ENCODE measurements at regions not wholly inside any gene's neighbourhood (a gene's known extent, or its start where the extent isn't known, plus 50 kb on each side); places are given as distances from the start of the nearest gene placed in this dataset.

GRCh38 chr3:153892126-153892525, 229.1 kb upstream of the ARHGEF26 start:
- no peaks in the 10 kb centered on the region for H3K27me3 ChIP-seq
- no peaks in the 10 kb centered on the region for H3K4me1 ChIP-seq (replicated peaks in 1 of 2)
- TF ChIP-seq POLR2A (IDR thresholded peaks at IDR 0.05) (no peak), CTCF (IDR thresholded peaks at IDR 0.05) (no peak)
- WGBS, 4 donors: 29 to 41% (median 36%) methylated on average over 5 of the region's 5 CpGs
- H3K4me3 ChIP-seq: no peak overlapping the region
- intact Hi-C loops (cut with DNase I): no loop called here
- no peak for DNase-seq
- no peak overlapping the region for H3K27ac ChIP-seq
- no peaks in the 10 kb centered on the region for H3K9me3 ChIP-seq (replicated peaks in 1 of 3)
- H3K36me3 ChIP-seq (replicated peaks in 1 of 2): no peaks in the 10 kb centered on the region

- intact Hi-C loops (cut with DNase I): no loop called here
- Histone ChIP-seq H3K27me3 (no peaks in the 10 kb centered on the region), H3K27ac (no peak overlapping the region), H3K4me1 (replicated peaks in 1 of 2) (no peaks in the 10 kb centered on the region), H3K36me3 (replicated peaks in 1 of 2) (no peaks in the 10 kb centered on the region), H3K9me3 (replicated peaks in 1 of 3) (no peaks in the 10 kb centered on the region), H3K4me3 (no peak overlapping the region)
- no peak for TF ChIP-seq POLR2A (IDR thresholded peaks at IDR 0.05)
- no peak for TF ChIP-seq CTCF (IDR thresholded peaks at IDR 0.05)
- 65 to 87% (median 79%) methylated on average over 1 of the region's 1 CpG for WGBS, 4 donors
- DNase-seq: no peak
Observed at GRCh38 chr3:153894857-153895256, 226.3 kb upstream of the ARHGEF26 start.

- Histone ChIP-seq H3K4me1 (replicated peaks in 1 of 2) (no peaks in the 10 kb centered on the region), H3K4me3 (no peak overlapping the region), H3K27ac (no peak overlapping the region), H3K36me3 (replicated peaks in 1 of 2) (no peaks in the 10 kb centered on the region), H3K27me3 (no peaks in the 10 kb centered on the region), H3K9me3 (replicated peaks in 1 of 3) (no peaks in the 10 kb centered on the region)
- DNase-seq: no peak
- intact Hi-C loops (cut with DNase I): no loop called here
- TF ChIP-seq CTCF (IDR thresholded peaks at IDR 0.05) (no peak), POLR2A (IDR thresholded peaks at IDR 0.05) (no peak)
- WGBS, 4 donors: 51 to 72% (median 58%) methylated on average over 2 of the region's 2 CpGs
Observed at GRCh38 chr3:153896197-153896596, 225.0 kb upstream of the ARHGEF26 start.

GRCh38 chr3:153897025-153897723, 224.0 kb upstream of the ARHGEF26 start:
- Histone ChIP-seq H3K9me3 (replicated peaks in 1 of 3) (no peaks in the 10 kb centered on the region), H3K4me3 (no peak overlapping the region), H3K27ac (no peak overlapping the region), H3K36me3 (replicated peaks in 1 of 2) (no peaks in the 10 kb centered on the region), H3K27me3 (no peaks in the 10 kb centered on the region), H3K4me1 (replicated peaks in 1 of 2) (no peaks in the 10 kb centered on the region)
- WGBS, 4 donors: 60 to 74% (median 66%) methylated on average over 3 of the region's 3 CpGs
- no peak for DNase-seq
- TF ChIP-seq POLR2A (IDR thresholded peaks at IDR 0.05): no peak
- no peak for TF ChIP-seq CTCF (IDR thresholded peaks at IDR 0.05)
- intact Hi-C loops (cut with DNase I): no loop called here

Measured in adrenal gland (tissue), 9 donors.